ENCODE measurements at regions not wholly inside any gene's neighbourhood (a gene's known extent, or its start where the extent isn't known, plus 50 kb on each side); places are given as distances from the start of the nearest gene placed in this dataset.

- TF ChIP-seq BACH1 (IDR thresholded peaks at IDR 0.05; ENCODE audit: borderline replicate concordance) (no peak), TBL1XR1 (IDR thresholded peaks at IDR 0.05; ENCODE audit: low read depth, low read length) (no peak), CTCF (IDR thresholded peaks at IDR 0.05 in 2 of 3, conservative IDR thresholded peaks at IDR 0.05 in 1 of 3; ENCODE audit: control insufficient read depth in 2 of 3, extremely low read depth in 1 of 3, insufficient read depth in 1 of 3, low read depth in 3 of 3, low read length in 3 of 3) (no peak), CBX5 (IDR thresholded peaks at IDR 0.05; ENCODE audit: low read depth) (no peak), RAD51 (IDR thresholded peaks at IDR 0.05) (no peak), EP300 (IDR thresholded peaks at IDR 0.05; ENCODE audit: borderline replicate concordance in 1 of 2, control insufficient read depth in 1 of 2, low read depth in 2 of 2, low read length in 2 of 2) (no peak), NFXL1 (IDR thresholded peaks at IDR 0.05; ENCODE audit: borderline replicate concordance) (no peak), CREB1 (IDR thresholded peaks at IDR 0.05; ENCODE audit: low read depth) (no peak)
- TF ChIP-seq, protein P1, sequence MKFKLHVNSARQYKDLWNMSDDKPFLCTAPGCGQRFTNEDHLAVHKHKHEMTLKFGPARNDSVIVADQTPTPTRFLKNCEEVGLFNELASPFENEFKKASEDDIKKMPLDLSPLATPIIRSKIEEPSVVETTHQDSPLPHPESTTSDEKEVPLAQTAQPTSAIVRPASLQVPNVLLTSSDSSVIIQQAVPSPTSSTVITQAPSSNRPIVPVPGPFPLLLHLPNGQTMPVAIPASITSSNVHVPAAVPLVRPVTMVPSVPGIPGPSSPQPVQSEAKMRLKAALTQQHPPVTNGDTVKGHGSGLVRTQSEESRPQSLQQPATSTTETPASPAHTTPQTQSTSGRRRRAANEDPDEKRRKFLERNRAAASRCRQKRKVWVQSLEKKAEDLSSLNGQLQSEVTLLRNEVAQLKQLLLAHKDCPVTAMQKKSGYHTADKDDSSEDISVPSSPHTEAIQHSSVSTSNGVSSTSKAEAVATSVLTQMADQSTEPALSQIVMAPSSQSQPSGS (IDR thresholded peaks at IDR 0.05; ENCODE audit: low read length): no peak
These were observed 117.1 kb downstream of the GXYLT1 start for GRCh38 chr12:42027546-42027945.

Data from GM12878 (cell line).